ENCODE measurements at regions not wholly inside any gene's neighbourhood (a gene's known extent, or its start where the extent isn't known, plus 50 kb on each side); places are given as distances from the start of the nearest gene placed in this dataset.

DNA sequence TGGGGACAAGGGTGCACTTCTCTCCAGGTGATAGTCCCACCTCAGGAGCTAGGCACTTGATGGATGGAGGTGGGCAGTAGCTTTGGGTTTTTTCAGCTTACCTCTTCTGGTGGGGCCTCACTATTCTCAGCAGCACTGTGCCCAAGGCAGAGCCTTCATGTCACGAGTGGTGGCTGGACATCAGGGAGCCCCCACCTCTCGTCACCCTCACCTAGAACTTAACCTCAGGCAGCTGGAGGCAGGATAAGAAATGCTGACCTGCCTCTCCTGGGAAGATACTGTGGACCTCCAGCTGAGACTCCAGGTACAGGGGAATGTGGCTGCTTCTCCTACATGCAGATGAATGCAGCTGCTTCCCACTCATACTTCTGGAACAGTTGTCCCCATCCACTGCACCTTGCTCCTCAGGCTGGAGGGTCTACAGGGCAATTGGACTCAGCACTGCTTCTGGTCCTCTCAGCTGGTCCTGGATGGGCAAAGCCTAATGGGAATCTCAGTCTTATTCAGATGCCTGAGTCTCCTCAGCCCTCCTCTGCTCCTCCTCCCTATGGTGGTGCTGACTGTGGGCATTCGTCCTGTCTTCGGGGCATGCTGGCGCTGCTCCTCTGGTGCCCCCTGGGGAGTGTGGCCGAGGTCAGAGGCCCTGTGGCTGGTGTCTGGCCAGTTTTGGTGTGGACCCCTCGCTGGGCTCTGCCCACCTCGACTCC, 129.9 kb downstream of the KLF13 start:
- no peak for DNase-seq

DNA sequence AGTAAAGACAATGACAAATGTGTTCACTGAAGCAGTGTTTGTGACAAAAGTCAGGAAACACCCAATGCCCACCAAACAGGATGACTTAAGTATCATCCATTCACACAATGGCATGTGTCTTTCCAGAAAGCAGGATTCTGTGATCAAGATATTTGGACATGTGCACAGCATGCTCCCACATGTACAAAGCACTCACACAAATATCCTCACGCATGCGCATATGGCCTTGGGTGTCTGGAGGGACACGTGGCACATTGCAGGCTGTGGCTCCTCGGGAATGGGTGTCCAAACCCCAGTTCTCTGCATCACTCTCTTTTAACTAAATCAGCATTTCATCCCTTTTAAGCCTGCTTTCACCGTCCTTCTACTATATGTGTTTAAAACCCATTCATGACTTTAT, 130.5 kb downstream of the KLF13 start:
- no peak for DNase-seq

DNA sequence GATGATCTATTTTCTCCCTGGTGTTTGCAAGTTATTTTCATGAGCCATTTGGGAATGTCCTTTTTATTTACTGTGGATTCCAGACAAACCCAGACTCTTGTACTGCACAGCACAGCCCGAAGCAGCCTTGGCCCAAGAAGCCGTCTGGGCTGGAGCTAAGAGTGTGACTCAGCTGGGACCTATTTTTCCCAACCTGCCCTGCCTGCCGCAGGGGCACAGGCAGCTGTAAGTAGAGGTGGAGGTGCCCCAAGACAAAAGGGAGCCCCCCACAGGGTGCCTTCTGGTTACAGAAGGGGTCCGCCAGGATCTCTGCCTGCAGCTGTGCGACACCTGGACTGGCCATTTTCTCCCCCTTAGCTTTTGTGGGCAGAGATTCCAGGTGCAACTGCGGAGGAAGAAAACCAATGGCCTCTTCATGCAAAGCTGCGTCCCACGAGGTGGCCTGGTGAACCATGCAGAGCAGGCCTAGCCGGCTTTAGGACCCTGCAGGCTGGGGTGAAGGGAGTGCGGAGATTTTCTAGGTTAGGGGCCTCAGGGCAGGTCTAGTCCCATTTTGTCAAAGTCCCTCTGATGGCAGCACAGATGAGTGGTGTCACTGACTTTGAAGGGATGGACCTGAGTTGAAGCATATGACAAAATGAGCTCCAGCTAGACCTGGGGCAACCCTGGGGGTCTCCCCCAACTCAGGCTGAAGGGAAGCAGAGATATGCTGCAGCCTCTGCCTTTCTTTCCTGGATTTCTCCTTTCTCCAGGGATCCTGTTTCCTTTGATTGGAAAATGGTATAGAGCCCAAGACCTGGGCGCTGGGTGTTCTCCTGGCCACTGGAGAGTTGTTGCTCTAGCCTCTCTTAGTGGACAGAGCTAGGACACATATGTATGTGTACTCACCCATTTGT, 131.2 kb downstream of the KLF13 start:
- DNase-seq: no peak

DNA sequence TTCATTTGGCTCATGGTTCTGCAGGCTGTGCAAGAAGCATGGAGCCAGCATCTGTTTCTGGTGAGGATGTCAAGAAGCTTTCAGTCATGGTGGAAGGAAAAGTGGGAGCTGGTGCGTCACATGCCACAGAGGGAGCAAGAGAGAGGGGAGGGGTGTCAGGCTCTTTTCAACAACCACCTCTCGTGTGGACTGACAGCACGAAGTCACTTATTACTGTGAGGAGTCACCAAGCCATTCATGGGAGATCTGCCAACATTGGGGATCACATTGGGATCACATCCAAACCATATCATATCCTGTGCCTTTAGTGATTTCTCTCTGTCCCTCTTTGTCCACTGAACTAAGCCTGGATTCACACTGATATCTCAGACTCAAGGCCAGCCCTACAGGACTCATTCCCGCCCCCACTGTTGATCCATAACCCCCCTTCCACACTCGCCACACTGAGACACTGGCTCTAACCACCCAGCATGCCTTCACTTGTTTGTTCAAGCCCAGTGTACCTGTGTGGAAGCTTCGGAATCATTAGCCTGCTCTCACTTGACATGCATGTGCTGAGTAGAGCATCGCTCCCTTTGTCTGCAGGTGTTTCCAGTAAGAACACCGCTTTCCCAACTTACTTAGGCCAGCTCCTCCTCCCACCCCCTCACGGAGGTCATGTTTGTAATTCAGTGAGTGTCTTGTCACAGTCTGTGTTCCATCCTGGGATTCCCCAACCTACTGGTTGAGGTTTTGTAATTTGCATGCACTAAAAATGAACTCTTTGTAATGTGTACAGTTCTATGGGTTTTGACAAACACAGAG, 132.2 kb downstream of the KLF13 start:
- no peak for DNase-seq

DNA sequence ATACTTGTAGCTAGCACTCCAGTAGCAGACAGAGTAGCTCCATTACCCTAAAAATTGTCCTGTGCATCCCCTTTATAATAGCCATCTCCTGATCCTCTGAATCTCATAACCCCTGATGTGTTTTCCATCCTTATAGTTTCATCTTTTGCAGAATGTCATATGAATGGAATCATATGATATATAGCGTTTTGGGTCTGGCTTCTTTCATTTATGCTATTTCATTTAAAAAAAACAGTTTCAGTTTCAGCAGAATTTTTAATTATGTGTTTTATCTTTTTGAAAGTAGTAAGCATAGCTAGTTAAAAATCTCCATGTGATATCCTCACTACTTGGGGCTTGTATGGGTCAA, 132.7 kb downstream of the KLF13 start:
- DNase-seq: no peak

DNA sequence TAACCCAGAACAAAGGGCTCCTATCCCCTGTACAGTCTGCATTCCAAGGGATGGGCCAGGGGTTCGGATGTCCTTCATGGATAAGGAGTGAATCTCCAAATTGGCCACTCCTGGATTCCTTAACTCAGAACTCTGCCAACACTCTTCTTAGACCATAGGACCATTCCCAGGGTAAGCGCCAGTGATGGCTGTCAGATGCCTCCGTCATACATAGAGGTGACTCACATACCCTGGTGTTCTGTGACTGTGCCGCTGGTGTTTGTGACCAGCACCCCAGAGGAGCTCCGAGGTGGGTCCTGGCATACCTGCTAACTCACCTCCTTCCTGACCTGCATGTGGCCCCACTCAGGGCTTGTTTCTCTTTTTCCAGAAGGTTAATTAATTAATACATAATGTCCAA, 134.7 kb downstream of the KLF13 start:
- no peak for DNase-seq

- no peak for DNase-seq
Measured at GRCh38 chr15:31461911-31462480, 135.4 kb downstream of the KLF13 start.

DNA sequence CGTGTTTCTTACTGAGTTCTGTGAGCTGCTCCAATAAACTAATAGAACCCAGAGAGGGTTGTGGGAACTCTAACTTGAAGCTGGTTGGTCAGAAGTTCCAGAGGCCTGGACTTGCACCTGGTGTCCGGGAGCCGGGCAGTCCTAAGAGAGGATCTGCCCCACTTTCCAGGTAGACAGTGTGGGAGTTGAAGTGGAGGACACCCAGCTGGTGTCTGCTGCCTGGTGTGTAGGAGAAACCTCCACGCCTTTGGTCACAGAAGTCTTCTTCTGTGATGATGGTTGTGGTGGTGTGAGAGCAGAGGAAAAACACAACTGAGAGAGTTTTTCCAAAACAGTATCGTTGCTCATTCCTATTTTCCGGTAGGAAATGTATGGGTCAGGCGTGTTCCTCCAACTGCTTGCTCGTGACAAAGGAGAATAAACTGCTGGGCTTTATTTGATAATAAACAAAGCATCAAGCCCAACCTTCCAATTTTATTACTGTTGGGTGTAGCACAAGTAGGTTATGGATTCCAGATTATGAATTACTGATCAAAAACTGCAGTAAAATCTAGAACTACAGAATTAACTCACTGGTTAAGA, 137.0 kb downstream of the KLF13 start:
- no peak for DNase-seq

- DNase-seq: no peak
Measured at GRCh38 chr15:31464216-31465082, 137.8 kb downstream of the KLF13 start.

DNA sequence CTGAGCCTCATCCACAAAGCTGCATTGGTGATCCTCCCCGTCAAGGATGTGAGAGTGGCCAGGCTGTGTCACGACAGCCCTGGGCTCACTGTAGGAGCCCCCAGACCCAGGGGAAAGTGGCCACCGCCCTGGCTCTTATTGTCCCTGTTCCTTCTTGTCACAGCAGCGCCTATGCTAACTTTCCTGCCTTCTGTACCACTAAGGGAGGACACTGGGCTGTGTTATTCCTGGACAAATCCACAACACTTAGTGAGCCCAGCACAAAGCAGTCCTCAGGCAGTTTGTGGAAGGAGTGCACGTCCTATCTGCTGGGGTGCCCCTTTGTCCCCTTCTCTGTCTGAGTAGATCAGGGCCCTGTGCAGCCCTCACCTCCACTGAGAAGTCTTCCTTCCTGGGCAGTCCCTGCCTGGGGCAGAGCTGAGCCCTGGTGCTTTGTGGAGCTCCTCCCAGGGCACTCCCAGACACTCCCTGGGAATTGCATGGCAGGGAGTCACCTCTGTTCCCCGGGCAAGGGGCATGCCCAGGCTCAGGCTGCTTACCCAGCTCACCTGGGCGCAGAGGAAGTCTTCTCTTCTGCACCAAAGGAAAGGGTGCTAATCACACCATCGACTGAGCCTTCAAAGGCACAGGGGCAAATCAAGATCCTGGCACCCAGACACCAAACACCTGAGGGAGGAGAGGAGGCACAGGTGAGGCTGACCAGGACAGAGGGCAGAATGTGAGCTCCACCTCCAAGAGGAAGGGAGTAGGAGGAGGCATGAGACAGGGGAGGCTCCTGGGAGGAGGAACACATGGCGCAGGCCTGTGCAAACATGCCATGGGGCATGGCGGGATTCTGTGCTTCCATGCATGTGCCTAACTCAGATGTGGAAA, 138.7 kb downstream of the KLF13 start:
- DNase-seq: no peak

DNA sequence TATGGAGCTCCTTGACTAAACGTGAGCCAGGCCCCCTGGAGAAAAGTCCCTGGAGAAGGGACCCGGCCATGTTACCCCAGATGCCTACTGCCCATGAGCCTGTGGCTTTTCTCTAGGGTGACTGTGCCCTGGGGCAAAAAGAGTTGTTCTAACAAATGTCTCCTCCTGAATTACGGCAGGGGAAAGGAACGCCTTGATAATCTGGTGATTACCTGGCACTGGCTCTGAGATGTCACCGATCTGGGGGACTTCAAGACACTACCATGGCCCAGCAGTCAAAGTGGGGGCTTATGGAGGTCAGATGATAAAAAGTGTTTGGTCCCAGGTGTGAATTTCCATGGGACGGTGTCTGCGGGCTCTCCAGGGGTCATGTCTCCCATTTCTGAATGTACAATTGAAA, 140.7 kb downstream of the KLF13 start:
- DNase-seq: no peak

DNA sequence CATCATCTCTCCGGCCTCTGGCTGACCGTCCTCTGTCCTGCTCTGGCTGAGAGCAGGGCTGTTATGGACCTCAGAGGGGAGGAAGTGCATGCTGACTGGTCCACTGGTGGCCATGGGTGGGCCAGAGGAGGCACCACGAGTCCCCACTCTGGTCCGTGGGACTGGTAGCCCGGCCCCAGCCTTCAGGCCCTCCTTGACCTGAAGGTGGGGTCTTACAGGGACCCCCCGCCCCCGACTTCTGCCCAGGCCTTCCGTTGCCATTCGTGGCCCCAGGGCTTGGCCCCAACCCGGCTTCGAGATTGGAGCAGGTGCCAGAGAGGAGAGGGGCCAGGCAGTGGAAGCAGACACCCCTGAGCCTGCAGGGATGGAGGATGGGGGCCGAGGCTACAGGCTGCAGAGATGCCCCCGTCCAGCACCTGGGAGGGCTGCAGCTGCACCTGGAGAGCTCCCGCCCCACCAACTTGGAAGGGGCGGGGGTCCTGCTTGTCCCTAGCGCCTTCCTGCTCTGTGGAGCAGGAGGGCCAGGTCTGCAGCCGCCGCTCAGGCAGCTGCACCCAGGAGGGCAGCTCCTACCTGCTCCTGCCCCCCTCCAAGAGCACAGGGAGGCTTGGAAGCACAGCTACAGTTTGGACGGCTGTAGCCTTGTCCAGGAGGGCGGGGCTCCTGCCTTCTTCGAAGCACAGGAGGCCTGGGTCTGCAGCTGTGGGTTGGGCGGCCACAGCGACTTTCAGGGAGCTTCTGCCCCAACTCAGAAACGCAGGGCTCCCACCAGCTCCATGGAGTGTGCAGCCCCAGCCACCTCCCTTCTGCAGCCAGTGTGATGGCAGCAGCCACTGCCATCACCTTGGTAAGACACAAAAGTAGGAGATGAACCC, 142.5 kb downstream of the KLF13 start:
- DNase-seq: no peak

GRCh38 chr15:31469786-31470525, 143.3 kb downstream of the KLF13 start:
- DNase-seq: no peak

GRCh38 chr15:31470756-31471155, 144.1 kb downstream of the KLF13 start:
- no peak for DNase-seq

GRCh38 chr15:31471731-31472430, 145.2 kb downstream of the KLF13 start:
- peak in 1 of 2 experiments; percentile 1 for DNase-seq

GRCh38 chr15:31472636-31473384, 146.2 kb downstream of the KLF13 start:
- DNase-seq: no peak

DNA sequence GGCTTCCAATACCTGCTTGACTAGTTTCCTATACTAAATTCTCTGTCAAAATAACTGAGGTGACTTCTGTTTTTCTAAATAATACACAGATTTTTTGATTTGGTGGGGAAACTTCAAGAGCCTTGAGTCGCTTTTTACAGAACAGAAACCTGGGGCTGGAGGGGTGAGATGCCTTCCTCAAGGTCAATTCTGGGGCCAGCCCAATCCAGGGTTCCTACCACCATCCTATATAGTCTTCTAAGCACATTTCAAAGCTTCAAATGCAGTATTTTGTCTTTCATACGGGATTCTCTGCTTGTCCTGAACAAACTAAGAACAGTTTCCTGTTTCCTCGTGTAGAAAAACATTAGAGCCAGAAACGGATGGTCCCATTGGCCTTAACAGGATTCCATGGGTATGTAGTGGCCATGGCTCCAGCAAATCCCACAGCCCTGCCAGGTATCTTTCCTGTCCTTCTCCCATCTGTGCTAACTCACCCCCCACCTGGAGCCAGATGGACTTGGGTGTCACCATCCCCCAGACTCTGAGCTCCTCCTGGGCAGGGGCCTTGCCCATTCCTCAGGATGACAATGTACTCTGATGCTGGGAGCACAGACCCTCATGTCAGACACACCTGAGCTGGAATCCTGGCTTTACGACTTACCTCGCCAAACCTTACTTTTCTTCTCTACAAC, 146.9 kb downstream of the KLF13 start:
- DNase-seq: no peak
